HCT116 (cell line): ENCODE measurements at regions not wholly inside any gene's neighbourhood (a gene's known extent, or its start where the extent isn't known, plus 50 kb on each side); places are given as distances from the start of the nearest gene placed in this dataset.

Source experiments
- CEBPB ChIP-seq: IDR thresholded peaks from 2 replicates; pipeline ENCODE4 v1.6.1; 2012; ENCODE audit warnings: low read depth
- EGR1 ChIP-seq: IDR thresholded peaks from 2 replicates; pipeline ENCODE4 v1.6.1; 2012; ENCODE audit warnings: low read depth
- SRF ChIP-seq: IDR thresholded peaks from 2 replicates; pipeline ENCODE4 v1.6.1; 2012; ENCODE audit warnings: low read depth
- TCF7L2 ChIP-seq: IDR thresholded peaks from 2 replicates; pipeline ENCODE4 v1.7.0; 2011; ENCODE audit warnings: borderline replicate concordance, inconsistent platforms; ENCODE audit not compliant: insufficient read depth, insufficient read length; ENCODE audit errors: extremely low read depth

- TF ChIP-seq CEBPB, result no peak
- no peak for TF ChIP-seq EGR1
- no peak for TF ChIP-seq SRF
- TF ChIP-seq TCF7L2, result no peak
- TF ChIP-seq, all 23 proteins: peak for 0
These were observed 51.5 kb upstream of the UBE2E1 start (continued) for GRCh38 chr3:23754215-23754614.
